SH-SY5Y (cell line): ENCODE measurements at regions not wholly inside any gene's neighbourhood (a gene's known extent, or its start where the extent isn't known, plus 50 kb on each side); places are given as distances from the start of the nearest gene placed in this dataset.

ENCODE experiments used
- GATA2 ChIP-seq: IDR thresholded peaks from 2 replicates; pipeline ENCODE4 v1.6.1; 2011; ENCODE audit warnings: mild to moderate bottlenecking, low read depth, low read length
- GATA3 ChIP-seq: IDR thresholded peaks from 2 replicates; pipeline ENCODE4 v1.6.1; 2011; ENCODE audit warnings: low read depth, mild to moderate bottlenecking, low read length, moderate library complexity

DNA sequence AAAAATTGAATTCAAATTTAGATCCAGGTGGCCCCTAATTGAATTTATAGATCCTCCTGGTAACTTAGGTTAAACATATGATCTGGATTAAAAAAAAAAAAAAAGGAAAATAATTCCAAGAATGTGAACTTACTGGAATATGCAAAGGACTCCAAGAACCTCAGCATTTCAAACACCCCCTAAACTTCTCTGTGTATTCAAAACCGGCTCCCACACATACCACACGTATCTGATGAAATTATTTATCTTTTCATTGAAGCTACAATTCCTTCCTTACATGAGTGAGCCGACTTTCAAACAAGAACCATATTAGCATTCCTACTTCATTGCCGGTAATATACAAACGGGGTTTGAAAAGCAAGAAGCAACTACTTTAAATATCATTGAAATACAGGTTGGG, 61.4 kb upstream of the FMN2 start:
- TF ChIP-seq GATA2 (no peak), GATA3 (no peak)
